SK-N-MC (cell line): ENCODE measurements at regions not wholly inside any gene's neighbourhood (a gene's known extent, or its start where the extent isn't known, plus 50 kb on each side); places are given as distances from the start of the nearest gene placed in this dataset.

Source experiments
- EZH2 ChIP-seq: fragments of 200-600 bp; sonication (generic); IDR thresholded peaks from one replicate; pipeline ENCODE4 v1.6.1; 2017; ENCODE audit warnings: antibody characterized with exemption
- FOXP2 ChIP-seq: optimal IDR thresholded peaks from 2 replicates; pipeline ENCODE3; 2011; ENCODE audit warnings: mild to moderate bottlenecking, moderate library complexity; ENCODE audit not compliant: insufficient read depth; ENCODE audit errors: extremely low read length, control extremely low read depth
- POLR2AphosphoS5 ChIP-seq: IDR thresholded peaks from 2 replicates; pipeline ENCODE4 v1.6.1; 2012; ENCODE audit warnings: mild to moderate bottlenecking, low read depth, low read length, borderline replicate concordance

GRCh38 chrX:94676285-94676684, 1002.3 kb downstream of the FAM133A start:
- TF ChIP-seq EZH2 = no peak
- TF ChIP-seq FOXP2 = no peak
- no peak for TF ChIP-seq POLR2AphosphoS5
